DMS53 treated with DMSO at 0.1 percent for 48 hours (cell line): ENCODE measurements at regions not wholly inside any gene's neighbourhood (a gene's known extent, or its start where the extent isn't known, plus 50 kb on each side); places are given as distances from the start of the nearest gene placed in this dataset.
"Not testable (repeated sequence)": the region's sequence is repeated elsewhere in the genome, so short reads cannot be mapped to it uniquely, and the experiment has no call there.

ENCODE experiments used
- DNase-seq: peaks from one replicate; lab custom pipeline; 2025; ENCODE audit not compliant: unreplicated experiment; lab: John Stamatoyannopoulos, UW

DNA sequence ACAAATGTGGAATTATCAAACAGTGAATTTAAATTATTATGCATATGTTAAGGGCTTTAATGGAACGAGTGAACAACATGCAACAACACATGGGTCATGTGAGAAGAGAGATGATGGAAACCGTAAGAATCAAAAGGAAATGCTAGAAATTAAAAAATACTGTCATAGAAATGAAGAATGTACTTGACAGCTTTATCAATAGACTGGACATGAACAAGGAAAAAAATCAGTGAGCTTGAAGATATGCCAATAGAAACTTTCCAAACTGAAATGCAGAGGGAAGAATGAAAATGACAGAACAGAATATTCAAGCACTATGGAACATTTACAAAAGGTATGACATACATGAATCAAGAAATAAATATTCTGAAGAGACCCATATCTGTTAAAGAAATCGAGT lies 117.7 kb upstream of the KCNJ3 start:
- DNase-seq: no peak

DNA sequence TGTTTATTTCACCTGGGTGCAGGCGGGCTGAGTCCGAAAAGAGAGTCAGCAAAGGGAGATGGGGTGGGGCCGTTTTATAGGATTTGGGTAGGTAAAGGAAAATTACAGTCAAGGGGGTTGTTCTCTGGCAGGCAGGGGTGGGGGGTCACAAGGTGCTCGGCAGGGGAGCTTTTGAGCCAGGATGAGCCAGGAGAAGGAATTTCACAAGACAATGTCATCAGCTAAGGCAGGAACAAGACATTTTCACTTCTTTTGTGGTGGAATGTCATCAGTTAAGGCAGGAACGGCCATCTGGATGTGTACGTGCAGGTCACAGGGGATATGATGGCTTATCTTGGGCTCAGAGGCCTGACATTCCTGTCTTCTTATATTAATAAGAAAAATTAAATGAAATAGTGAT lies 115.8 kb upstream of the KCNJ3 start:
- DNase-seq: not testable (repeated sequence)

- not testable (repeated sequence) for DNase-seq
These were observed 115.2 kb upstream of the KCNJ3 start for GRCh38 chr2:154583274-154583673.

DNA sequence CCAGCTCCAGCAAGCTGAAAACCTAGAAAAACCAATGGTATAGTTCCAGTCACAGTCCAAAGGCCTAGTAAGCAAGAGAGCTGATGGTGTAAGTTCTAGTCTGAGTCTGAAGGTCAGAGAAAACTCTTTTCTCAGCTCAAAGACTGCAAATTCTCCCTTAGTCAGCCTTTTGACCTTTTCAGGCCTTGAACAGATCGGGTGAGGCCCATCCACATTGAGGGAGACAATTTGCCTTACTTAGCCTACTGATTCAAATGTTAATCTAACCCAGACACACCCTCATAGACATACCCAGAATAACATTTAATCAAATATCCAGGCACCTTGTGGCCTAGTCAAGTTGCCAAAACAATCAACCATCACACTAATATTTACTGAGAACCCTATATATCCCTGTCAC lies 110.8 kb upstream of the KCNJ3 start:
- no peak for DNase-seq

DNA sequence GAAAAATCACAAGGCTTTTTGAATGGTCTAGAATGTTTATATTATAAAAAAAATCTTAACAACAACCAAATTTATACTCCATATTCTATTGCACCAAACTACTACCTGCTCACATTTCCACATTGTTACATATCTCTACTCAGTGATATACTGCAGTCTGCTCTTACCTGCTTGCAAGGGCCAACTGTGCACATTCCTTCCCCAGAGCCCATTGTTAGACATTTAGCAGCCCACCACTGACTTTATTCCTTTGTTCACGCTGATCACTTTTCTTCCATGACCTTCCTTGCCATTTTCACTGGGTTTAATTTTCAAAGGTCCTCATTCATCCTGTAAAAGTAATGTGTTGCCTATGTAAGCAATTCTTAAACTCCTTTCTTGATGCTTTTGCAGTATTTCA lies 109.7 kb upstream of the KCNJ3 start:
- no peak for DNase-seq

DNA sequence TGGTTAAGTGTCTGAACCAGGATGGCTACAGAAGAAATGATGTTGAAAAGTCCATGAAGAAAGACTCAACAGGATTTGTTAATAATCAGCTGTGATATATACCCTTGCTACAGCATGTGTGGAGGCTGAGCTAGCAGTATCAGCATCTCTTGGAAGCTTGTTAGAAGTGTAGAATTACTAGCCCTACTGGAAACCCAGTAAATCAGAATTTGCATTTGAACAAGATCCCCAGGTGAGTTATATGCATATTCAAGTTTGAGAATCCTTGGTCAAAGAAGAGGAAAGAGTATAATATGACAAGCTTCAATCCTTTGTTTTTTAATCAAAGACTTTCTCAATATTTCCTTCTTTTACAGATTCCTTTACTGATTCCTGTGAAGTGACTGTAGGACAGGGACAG lies 109.0 kb upstream of the KCNJ3 start:
- DNase-seq: no peak

DNA sequence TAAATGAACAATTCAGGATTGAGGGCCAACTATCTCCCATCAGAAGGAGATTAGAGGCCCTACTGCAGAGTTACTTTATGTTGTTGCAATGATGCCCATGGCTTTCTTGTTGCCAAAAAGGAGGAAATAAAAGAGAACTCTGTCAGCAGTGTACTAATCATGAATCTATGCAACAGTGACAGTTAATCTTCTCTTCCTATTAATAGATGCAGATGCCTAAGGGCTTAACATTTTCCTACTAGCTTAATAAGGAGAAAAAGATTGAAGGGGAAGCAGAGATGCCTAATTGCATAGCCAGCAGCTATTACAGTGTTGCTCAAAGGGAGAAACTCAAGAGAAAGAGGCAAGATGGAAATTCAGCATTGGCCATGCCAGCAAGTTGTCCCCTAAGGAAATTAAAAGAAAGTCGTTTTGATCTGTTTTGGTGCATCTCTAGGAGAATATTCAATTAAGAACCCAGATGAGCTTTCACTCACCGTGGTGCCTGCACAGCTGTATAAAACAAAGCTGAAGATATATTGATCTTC lies 107.1 kb upstream of the KCNJ3 start:
- DNase-seq: no peak

DNA sequence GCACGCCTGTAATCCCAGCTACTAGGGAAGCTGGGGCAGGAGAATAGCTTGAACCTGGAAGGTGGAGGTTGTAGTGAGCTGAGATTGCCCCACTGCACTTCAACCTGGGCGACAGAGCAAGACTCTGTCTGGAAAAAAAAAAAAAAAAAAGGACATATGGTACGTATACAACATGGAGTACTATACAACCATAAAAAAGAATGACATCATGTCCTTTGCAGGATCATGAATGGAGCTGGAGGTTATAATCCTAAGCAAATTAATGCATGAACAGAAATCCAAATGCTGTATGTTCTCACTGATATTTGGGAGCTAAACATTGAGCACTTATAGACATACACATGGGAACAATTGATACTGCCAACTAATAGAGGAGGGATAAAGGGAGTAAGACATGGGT lies 99.3 kb upstream of the KCNJ3 start:
- DNase-seq: no peak

DNA sequence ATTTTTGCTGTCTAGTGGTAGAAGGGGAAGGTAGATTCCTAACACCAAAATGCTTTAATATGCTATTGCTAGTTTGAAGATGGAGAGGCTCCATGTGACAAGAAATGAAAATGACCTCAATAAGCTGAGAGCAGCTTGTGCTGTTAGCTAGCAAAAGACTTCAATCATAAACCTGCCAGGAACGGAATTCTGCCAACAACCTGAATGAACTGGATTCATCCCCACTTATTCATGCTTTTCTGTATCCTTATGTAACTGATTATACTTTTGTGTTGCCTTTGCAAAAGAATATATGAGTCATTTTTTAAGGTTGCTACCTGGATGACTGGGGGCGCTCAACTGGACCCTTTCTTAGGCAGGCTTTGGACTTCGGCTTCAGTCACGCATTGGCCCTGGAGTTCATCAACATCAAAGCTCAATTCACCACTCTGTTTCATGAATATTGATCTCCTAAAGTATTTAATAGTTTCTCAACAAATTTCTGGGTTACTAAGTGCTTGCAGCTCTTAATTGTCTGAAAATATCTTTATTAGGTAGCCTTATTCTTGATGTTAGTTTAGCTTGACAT lies 97.5 kb upstream of the KCNJ3 start:
- DNase-seq: no peak

- no peak for DNase-seq
These were observed 94.8 kb upstream of the KCNJ3 start for GRCh38 chr2:154603682-154604081.

GRCh38 chr2:154608438-154608837 lies 90.1 kb upstream of the KCNJ3 start:
- no peak for DNase-seq

DNA sequence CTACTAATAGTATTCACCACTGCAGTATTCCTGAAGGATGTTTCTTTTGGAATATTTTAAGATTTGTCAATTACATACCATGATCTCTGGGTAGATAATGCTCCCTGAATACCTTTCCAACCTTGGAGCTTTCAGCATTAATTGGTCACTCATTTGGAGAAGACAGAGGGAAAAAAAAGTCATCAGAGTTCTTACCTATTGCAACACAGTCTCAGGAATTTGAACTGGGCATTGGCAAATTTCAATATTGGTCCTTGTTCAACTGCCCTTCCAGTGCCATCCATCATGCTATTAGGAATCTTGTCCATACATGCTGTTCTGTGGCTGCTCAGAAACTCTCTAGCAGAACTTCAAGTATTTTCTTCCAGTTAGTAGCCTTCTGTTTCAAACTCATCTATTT lies 83.6 kb upstream of the KCNJ3 start:
- DNase-seq: no peak

DNA sequence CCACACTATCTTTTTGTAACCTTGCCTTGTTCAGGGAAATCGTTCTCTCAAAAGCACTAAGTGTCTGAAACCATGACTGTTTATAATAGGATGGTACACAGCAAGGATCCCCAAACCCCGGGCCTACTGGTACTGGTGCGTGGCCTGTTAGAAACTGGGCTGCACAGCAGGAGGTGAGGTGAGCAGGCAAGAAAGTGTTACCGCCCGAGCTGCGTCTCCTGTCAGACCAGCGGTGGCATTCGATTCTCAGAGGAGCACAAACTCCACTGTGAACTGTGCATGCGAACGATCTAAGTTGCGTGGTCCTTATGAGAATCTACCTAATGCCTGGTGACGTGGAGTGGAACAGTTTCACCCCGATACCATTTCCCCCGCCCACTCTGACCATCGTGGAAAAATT lies 81.8 kb upstream of the KCNJ3 start:
- DNase-seq: no peak

DNA sequence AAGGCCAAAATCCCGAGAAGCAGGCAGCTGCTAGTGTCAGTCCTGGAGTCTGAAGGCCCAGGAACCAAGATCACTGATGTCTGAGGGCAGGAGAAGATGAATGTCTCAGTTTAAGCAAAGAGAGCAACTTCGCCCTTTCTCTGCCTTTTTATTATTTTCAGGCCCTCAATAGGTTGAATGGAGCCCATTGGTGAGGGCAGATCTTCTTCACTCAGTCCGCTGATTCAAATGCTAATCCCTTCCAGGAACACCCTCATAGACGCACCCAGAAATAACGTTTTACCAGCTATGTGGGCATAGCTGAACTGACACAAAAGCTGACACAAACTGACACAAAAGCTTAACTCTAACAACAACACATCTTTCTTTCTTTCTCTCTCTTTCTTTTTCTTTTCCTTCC lies 78.0 kb upstream of the KCNJ3 start:
- no peak for DNase-seq

- DNase-seq: peak; percentile 49
These were observed 74.7 kb upstream of the KCNJ3 start for GRCh38 chr2:154623819-154624218.

DNA sequence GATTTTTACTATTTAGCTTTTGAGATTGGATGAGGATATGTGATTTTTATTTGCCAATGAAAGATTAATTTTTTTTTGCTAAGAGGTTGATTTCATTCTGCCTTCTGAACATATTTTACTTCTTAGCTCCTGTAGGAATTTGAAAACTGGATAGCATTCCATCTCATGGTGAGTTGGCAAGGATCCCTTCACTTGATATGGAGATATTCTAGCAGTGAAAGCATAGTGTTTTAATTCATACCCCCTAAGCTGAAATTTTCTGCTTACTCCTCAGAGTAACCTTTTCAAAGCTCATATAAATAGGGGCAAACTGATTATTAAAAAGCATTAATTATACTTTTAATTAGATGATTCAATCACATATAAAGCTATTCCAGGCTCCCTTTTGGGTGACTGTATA lies 61.0 kb upstream of the KCNJ3 start:
- no peak for DNase-seq

GRCh38 chr2:154638783-154639182 lies 59.7 kb upstream of the KCNJ3 start:
- DNase-seq: no peak

DNA sequence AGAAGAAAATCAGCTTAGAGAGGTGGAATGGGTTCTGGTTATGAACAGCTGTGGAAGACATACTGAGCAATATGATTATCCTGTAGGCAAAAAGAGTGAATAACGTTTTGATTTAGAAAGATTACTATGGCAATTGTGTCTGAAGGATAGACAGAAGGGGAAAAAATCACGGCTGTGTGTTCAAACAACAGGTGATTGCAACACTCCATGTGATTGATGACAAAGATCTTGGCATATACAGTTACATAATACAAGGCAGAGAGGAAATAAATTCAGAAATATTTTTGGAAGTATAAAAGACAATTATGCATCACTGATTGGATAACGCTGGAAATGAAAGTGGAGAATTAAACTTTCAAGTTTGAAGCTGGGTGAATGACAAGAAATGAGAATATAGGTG lies 58.5 kb upstream of the KCNJ3 start:
- DNase-seq: no peak
